ENCODE measurements at regions not wholly inside any gene's neighbourhood (a gene's known extent, or its start where the extent isn't known, plus 50 kb on each side); places are given as distances from the start of the nearest gene placed in this dataset.

DNA sequence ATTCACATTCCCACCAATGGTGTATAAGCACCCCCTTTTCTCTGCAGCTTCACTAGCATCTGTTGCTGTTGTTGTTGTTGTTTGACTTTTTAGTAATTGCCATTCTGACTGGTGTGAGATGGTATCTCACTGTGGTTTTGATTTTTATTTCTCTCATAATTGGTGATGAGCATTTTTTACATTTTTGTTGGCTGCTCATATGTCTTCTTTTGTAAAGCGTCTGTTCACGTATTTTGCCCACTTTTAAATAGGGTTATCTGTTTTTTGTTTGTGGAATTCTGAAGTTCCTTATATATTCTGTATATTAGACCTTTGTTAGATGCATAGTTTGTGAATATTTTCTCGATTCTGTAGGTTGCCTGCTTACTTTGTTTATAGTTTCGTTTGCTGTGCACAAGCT, 278.4 kb upstream of the TNP1 start:
- TF ChIP-seq CTCF (IDR thresholded peaks at IDR 0.05): no peak
- no peak overlapping the region for H3K4me2 ChIP-seq (ENCODE audit: low read length)
- no peak overlapping the region for H3K27ac ChIP-seq
- no peaks in the 10 kb centered on the region for H3K4me1 ChIP-seq
- no peaks in the 10 kb centered on the region for H3K27me3 ChIP-seq (ENCODE audit: control insufficient read depth, insufficient read depth, low read length)
- H3K4me3 ChIP-seq (ENCODE audit: low read depth, low read length): no peak overlapping the region
- H3K9ac ChIP-seq: no peak overlapping the region
- no peaks in the 10 kb centered on the region for H3K36me3 ChIP-seq (ENCODE audit: control insufficient read depth, insufficient read depth, low read length)
- peaks cover 6% of the 10 kb centered on the region for H3K9me3 ChIP-seq (ENCODE audit: control insufficient read depth, low read length)
- no peak overlapping the region for H2AFZ ChIP-seq
- H3K79me2 ChIP-seq: no peaks in the 10 kb centered on the region

DNA sequence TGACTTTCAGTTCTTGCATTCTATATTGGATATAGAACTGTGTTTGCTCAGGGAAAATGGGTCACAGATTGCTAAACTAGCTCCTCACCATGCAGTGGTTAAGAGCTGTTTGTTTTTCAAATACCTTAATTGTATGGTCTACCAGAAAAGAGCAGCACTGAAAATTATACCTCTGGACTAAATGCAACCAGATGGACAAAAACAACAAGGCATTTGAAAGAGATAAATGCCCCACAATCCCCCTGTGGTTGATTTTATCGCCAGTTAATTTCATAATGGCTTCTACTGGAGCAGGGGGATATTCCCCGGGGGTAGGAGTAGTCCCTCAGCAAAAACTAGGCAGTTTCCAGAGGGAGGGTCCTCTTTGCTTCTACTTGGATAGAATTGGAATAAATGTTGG, 267.9 kb upstream of the TNP1 start:
- H3K27ac ChIP-seq: no peak overlapping the region
- H3K9ac ChIP-seq: no peak overlapping the region
- H3K9me3 ChIP-seq (ENCODE audit: control insufficient read depth, low read length): no peaks in the 10 kb centered on the region
- H3K79me2 ChIP-seq: no peaks in the 10 kb centered on the region
- no peaks in the 10 kb centered on the region for H3K4me1 ChIP-seq
- H2AFZ ChIP-seq: no peak overlapping the region
- no peak for TF ChIP-seq CTCF (IDR thresholded peaks at IDR 0.05)
- no peaks in the 10 kb centered on the region for H3K36me3 ChIP-seq (ENCODE audit: control insufficient read depth, insufficient read depth, low read length)
- no peaks in the 10 kb centered on the region for H3K27me3 ChIP-seq (ENCODE audit: control insufficient read depth, insufficient read depth, low read length)
- no peak overlapping the region for H3K4me2 ChIP-seq (ENCODE audit: low read length)
- H3K4me3 ChIP-seq (ENCODE audit: low read depth, low read length): no peak overlapping the region

DNA sequence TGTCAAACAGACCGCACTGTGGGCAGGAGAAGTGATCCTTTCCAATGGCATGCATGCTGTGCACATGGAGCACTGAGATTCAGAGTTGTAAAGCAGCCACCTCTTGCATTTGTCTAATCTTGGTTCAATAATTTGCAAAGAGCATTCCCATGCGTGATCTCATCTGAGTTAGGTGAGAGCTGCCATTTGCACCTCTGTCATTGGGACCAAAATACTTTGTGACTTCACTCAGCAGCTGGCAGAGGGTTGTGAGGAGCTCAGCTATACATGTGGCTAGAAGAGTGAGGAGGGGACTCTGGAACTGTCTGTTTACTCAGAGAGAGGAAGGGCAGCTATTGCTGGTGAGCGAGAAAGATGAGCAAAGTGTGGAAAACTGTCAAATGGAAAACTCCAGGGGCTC, 265.1 kb upstream of the TNP1 start:
- H3K27ac ChIP-seq: no peak overlapping the region
- H2AFZ ChIP-seq: no peak overlapping the region
- no peak overlapping the region for H3K4me3 ChIP-seq (ENCODE audit: low read depth, low read length)
- no peak overlapping the region for H3K4me2 ChIP-seq (ENCODE audit: low read length)
- no peaks in the 10 kb centered on the region for H3K36me3 ChIP-seq (ENCODE audit: control insufficient read depth, insufficient read depth, low read length)
- H3K27me3 ChIP-seq (ENCODE audit: control insufficient read depth, insufficient read depth, low read length): no peaks in the 10 kb centered on the region
- TF ChIP-seq CTCF (IDR thresholded peaks at IDR 0.05): no peak
- no peaks in the 10 kb centered on the region for H3K79me2 ChIP-seq
- H3K9me3 ChIP-seq (ENCODE audit: control insufficient read depth, low read length): no peaks in the 10 kb centered on the region
- H3K4me1 ChIP-seq: no peaks in the 10 kb centered on the region
- H3K9ac ChIP-seq: no peak overlapping the region

GRCh38 chr2:217124050-217124449, 264.2 kb upstream of the TNP1 start:
- Histone ChIP-seq H3K27ac (no peak overlapping the region), H3K4me3 (ENCODE audit: low read depth, low read length) (no peak overlapping the region), H3K79me2 (no peaks in the 10 kb centered on the region), H3K4me2 (ENCODE audit: low read length) (no peak overlapping the region), H3K27me3 (ENCODE audit: control insufficient read depth, insufficient read depth, low read length) (no peaks in the 10 kb centered on the region), H3K4me1 (no peaks in the 10 kb centered on the region), H3K9ac (no peak overlapping the region), H3K36me3 (ENCODE audit: control insufficient read depth, insufficient read depth, low read length) (no peaks in the 10 kb centered on the region), H3K9me3 (ENCODE audit: control insufficient read depth, low read length) (no peaks in the 10 kb centered on the region), H2AFZ (no peak overlapping the region)
- TF ChIP-seq CTCF (IDR thresholded peaks at IDR 0.05): no peak

GRCh38 chr2:217121565-217121964, 261.7 kb upstream of the TNP1 start:
- no peaks in the 10 kb centered on the region for H3K79me2 ChIP-seq
- no peak for TF ChIP-seq CTCF (IDR thresholded peaks at IDR 0.05)
- H2AFZ ChIP-seq: no peak overlapping the region
- no peak overlapping the region for H3K27ac ChIP-seq
- no peaks in the 10 kb centered on the region for H3K9me3 ChIP-seq (ENCODE audit: control insufficient read depth, low read length)
- no peaks in the 10 kb centered on the region for H3K27me3 ChIP-seq (ENCODE audit: control insufficient read depth, insufficient read depth, low read length)
- H3K4me2 ChIP-seq (ENCODE audit: low read length): no peak overlapping the region
- no peak overlapping the region for H3K4me3 ChIP-seq (ENCODE audit: low read depth, low read length)
- H3K4me1 ChIP-seq: no peaks in the 10 kb centered on the region
- no peaks in the 10 kb centered on the region for H3K36me3 ChIP-seq (ENCODE audit: control insufficient read depth, insufficient read depth, low read length)
- H3K9ac ChIP-seq: no peak overlapping the region
